Smooth muscle cell (in vitro differentiated cells): ENCODE measurements at regions not wholly inside any gene's neighbourhood (a gene's known extent, or its start where the extent isn't known, plus 50 kb on each side); places are given as distances from the start of the nearest gene placed in this dataset.

Experiments used
- DNase-seq: peaks from one replicate; lab custom pipeline; 2025; ENCODE audit not compliant: unreplicated experiment; lab: John Stamatoyannopoulos, UW
- H2AFZ ChIP-seq: fragments of 200-600 bp; sonication (generic); 2 replicates; pipeline ENCODE4 v1.6.0; 2016; ENCODE audit warnings: antibody characterized with exemption, low read depth, mild to moderate bottlenecking
- H3F3A ChIP-seq: fragments of 200-600 bp; sonication (generic); 2 replicates; pipeline ENCODE4 v1.6.0; 2017; ENCODE audit warnings: antibody characterized with exemption, low read depth
- H3K27ac ChIP-seq: fragments of 200-600 bp; sonication (generic); 2 replicates; pipeline ENCODE4 v1.5.1; 2016; ENCODE audit warnings: low read depth, mild to moderate bottlenecking
- H3K27me3 ChIP-seq: fragments of 200-600 bp; sonication (generic); 2 replicates; pipeline ENCODE4 v1.6.1; 2016; ENCODE audit warnings: low read depth, mild to moderate bottlenecking
- H3K36me3 ChIP-seq: fragments of 200-600 bp; sonication (generic); 2 replicates; pipeline ENCODE4 v1.5.1; 2016; ENCODE audit warnings: low read depth
- H3K4me1 ChIP-seq: fragments of 200-600 bp; sonication (generic); 2 replicates; pipeline ENCODE4 v1.5.1; 2016; ENCODE audit warnings: low read depth
- H3K4me2 ChIP-seq: fragments of 200-600 bp; sonication (generic); 2 replicates; pipeline ENCODE4 v1.6.0; 2016; ENCODE audit warnings: mild to moderate bottlenecking
- H3K4me3 ChIP-seq: fragments of 200-600 bp; sonication (generic); 2 replicates; pipeline ENCODE4 v1.5.1; 2016; ENCODE audit warnings: mild to moderate bottlenecking
- H3K79me2 ChIP-seq: fragments of 200-600 bp; sonication (generic); 2 replicates; pipeline ENCODE4 v1.6.0; 2016; ENCODE audit warnings: low read depth, mild to moderate bottlenecking
- H3K9ac ChIP-seq: fragments of 200-600 bp; sonication (generic); 2 replicates; pipeline ENCODE4 v1.6.0; 2016; ENCODE audit warnings: low read depth
- H3K9me3 ChIP-seq: fragments of 200-600 bp; sonication (generic); replicated peaks from 2 replicates; pipeline ENCODE4 v1.5.1; 2016; ENCODE audit warnings: low read depth
- H4K20me1 ChIP-seq: fragments of 200-600 bp; sonication (generic); 2 replicates; pipeline ENCODE4 v1.6.0; 2016; ENCODE audit warnings: low read depth
- CTCF ChIP-seq: fragments of 200-600 bp; sonication (generic); IDR thresholded peaks from 2 replicates; pipeline ENCODE4 v1.5.1; 2017; ENCODE audit warnings: borderline replicate concordance, mild to moderate bottlenecking, antibody characterized with exemption; ENCODE audit not compliant: insufficient read depth, poor library complexity, severe bottlenecking
- WGBS: methylation state at CpG from one replicate; pipeline ENCODE4 v1.1.7; 2016; ENCODE audit warnings: low lambda C conversion rate; 5-methylcytosine and 5-hydroxymethylcytosine counted together

GRCh38 chrX:44435047-44435446, 91.6 kb upstream of the EFHC2 start:
- no peaks in the 10 kb centered on the region for H4K20me1 ChIP-seq
- TF ChIP-seq CTCF: no peak
- no peak overlapping the region for H3K27ac ChIP-seq
- H3F3A ChIP-seq: no peaks in the 10 kb centered on the region
- no peaks in the 10 kb centered on the region for H3K36me3 ChIP-seq
- no peaks in the 10 kb centered on the region for H3K9me3 ChIP-seq
- H3K9ac ChIP-seq: no peak overlapping the region
- no peak overlapping the region for H2AFZ ChIP-seq
- no peaks in the 10 kb centered on the region for H3K79me2 ChIP-seq
- H3K27me3 ChIP-seq: no peaks in the 10 kb centered on the region
- DNase-seq: no peak
- H3K4me3 ChIP-seq: no peak overlapping the region
- H3K4me1 ChIP-seq: no peaks in the 10 kb centered on the region
- H3K4me2 ChIP-seq: no peak overlapping the region

GRCh38 chrX:44433556-44433955, 90.1 kb upstream of the EFHC2 start:
- Histone ChIP-seq H3K4me2 (no peak overlapping the region), H3K27me3 (no peaks in the 10 kb centered on the region), H3K9me3 (no peaks in the 10 kb centered on the region), H3K79me2 (no peaks in the 10 kb centered on the region), H3K36me3 (no peaks in the 10 kb centered on the region), H4K20me1 (no peaks in the 10 kb centered on the region), H3K9ac (no peak overlapping the region), H3K27ac (no peak overlapping the region), H3K4me1 (no peaks in the 10 kb centered on the region), H3F3A (no peaks in the 10 kb centered on the region), H3K4me3 (no peak overlapping the region), H2AFZ (no peak overlapping the region)
- 72% methylated on average over 3 of the region's 3 CpGs for WGBS
- TF ChIP-seq CTCF: no peak
- no peak for DNase-seq

DNA sequence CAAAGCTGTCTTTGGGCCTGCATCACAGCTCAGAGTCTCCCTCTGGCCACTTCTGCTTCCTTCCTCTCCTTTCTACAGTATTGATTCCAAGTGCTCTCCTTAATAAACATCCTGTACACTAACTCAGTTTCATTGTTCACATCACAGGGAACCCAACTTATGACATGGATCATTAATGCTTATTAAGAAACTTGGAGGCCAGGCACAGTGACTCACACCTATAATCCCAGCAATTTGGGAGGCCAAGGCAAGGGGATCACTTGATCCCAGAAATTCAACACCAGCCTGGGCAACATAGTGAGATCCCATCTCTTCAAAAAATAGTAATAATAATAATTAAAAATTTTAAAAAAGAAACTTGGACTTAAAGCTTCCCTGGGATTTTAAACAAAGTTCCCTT, 89.2 kb upstream of the EFHC2 start:
- Histone ChIP-seq H4K20me1 (no peaks in the 10 kb centered on the region), H2AFZ (no peak overlapping the region), H3K4me2 (no peak overlapping the region), H3K4me3 (no peak overlapping the region), H3F3A (no peaks in the 10 kb centered on the region), H3K27me3 (no peaks in the 10 kb centered on the region), H3K27ac (no peak overlapping the region), H3K9me3 (no peaks in the 10 kb centered on the region), H3K9ac (no peak overlapping the region), H3K4me1 (no peaks in the 10 kb centered on the region), H3K36me3 (no peaks in the 10 kb centered on the region), H3K79me2 (no peaks in the 10 kb centered on the region)
- TF ChIP-seq CTCF: no peak
- no peak for DNase-seq

- Histone ChIP-seq H3K9ac (no peak overlapping the region), H3K4me2 (no peak overlapping the region), H3K4me3 (no peak overlapping the region), H3K9me3 (no peaks in the 10 kb centered on the region), H4K20me1 (no peaks in the 10 kb centered on the region), H3K27me3 (no peaks in the 10 kb centered on the region), H3K27ac (no peak overlapping the region), H2AFZ (no peak overlapping the region), H3F3A (no peaks in the 10 kb centered on the region), H3K4me1 (no peaks in the 10 kb centered on the region), H3K79me2 (no peaks in the 10 kb centered on the region), H3K36me3 (no peaks in the 10 kb centered on the region)
- TF ChIP-seq CTCF: no peak
- DNase-seq: no peak
Observed at GRCh38 chrX:44431194-44431593, 87.7 kb upstream of the EFHC2 start.
